WTC11 (cell line): ENCODE measurements at regions not wholly inside any gene's neighbourhood (a gene's known extent, or its start where the extent isn't known, plus 50 kb on each side); places are given as distances from the start of the nearest gene placed in this dataset.

Source experiments
- ESRRA ChIP-seq: sonication (generic); formaldehyde crosslinking; IDR thresholded peaks from 2 replicates; pipeline ENCODE4 v1.8.1; 2022; ENCODE audit warnings: mild to moderate bottlenecking, missing genetic modification reagents, borderline replicate concordance
- GABPB1 ChIP-seq: sonication (generic); formaldehyde crosslinking; IDR thresholded peaks from 2 replicates; pipeline ENCODE4 v1.8.1; 2023; ENCODE audit warnings: mild to moderate bottlenecking, missing genetic modification reagents
- MYBL2 ChIP-seq: sonication (generic); formaldehyde crosslinking; IDR thresholded peaks from 2 replicates; pipeline ENCODE4 v1.8.1; 2023; ENCODE audit warnings: mild to moderate bottlenecking, moderate library complexity, missing genetic modification reagents
- SMAD3 ChIP-seq: sonication (generic); formaldehyde crosslinking; IDR thresholded peaks from 2 replicates; pipeline ENCODE4 v1.8.0; 2022; ENCODE audit warnings: missing genetic modification reagents, mild to moderate bottlenecking, borderline replicate concordance
- SP1 ChIP-seq: sonication (generic); formaldehyde crosslinking; conservative IDR thresholded peaks from 2 replicates; pipeline ENCODE4 v1.8.1; 2022; ENCODE audit warnings: missing genetic modification reagents
- ZNF263 ChIP-seq: sonication (generic); formaldehyde crosslinking; IDR thresholded peaks from 2 replicates; pipeline ENCODE4 v1.8.1; 2022; ENCODE audit warnings: low read depth, mild to moderate bottlenecking, moderate library complexity, missing genetic modification reagents
- TF ChIP-seq, protein P1 (sequence below): fragments of 200-600 bp; IDR thresholded peaks from 2 replicates; pipeline ENCODE4 v1.8.0; 2022; ENCODE audit warnings: antibody characterized with exemption
- TF ChIP-seq, protein P2 (sequence below): sonication (generic); formaldehyde crosslinking; IDR thresholded peaks from 2 replicates; pipeline ENCODE4 v1.8.0; 2022; ENCODE audit warnings: missing genetic modification reagents
- TF ChIP-seq, protein P3 (sequence below): sonication (generic); formaldehyde crosslinking; IDR thresholded peaks from 2 replicates; pipeline ENCODE4 v1.8.1; 2023; ENCODE audit warnings: mild to moderate bottlenecking, missing genetic modification reagents, moderate library complexity
- TF ChIP-seq, protein P4 (sequence below): fragments of 250-450 bp; sonication (Bioruptor Pico); IDR thresholded peaks from 2 replicates; pipeline ENCODE4 v1.9.0; 2021; ENCODE audit warnings: mild to moderate bottlenecking
- TF ChIP-seq, protein P5 (sequence below): sonication (generic); formaldehyde crosslinking; IDR thresholded peaks from 2 replicates; pipeline ENCODE4 v1.8.0; 2022; ENCODE audit warnings: mild to moderate bottlenecking, missing genetic modification reagents

DNA sequence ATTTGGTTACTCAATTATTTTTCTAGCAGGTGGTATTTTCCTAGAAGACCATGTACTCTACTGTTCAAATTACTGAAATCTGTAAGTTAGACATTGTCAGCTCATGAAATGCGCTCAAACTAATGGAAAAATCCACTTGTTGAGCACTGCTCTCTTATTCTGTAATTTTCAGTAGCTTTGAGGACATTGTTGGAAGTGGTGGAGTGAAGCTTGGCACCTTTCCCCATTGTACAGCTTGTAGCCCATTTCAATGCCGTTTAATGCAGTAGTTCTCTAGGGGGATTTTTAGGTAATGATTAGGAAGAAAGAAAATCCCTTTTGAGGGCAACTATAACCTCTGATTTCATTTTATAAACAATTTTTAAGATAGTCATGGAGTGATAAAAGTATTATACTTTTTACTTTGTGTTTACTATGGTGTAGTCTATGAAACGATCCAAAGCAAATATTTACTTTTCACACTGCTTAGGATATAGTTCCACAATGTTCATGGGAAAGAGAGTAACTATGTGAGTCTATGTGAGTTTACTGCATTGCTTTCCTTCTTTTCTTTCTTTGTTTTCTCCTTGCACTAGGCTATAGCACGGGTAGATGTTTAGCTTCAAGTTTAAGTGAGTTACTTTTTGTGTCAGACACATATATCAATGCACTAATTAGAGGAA lies 165.8 kb upstream of the ANKH start:
- TF ChIP-seq GABPB1 (CRISPR knock-in tag) (no peak), ESRRA (CRISPR knock-in tag) (no peak), SMAD3 (CRISPR knock-in tag) (no peak), SP1 (CRISPR knock-in tag) (no peak), MYBL2 (CRISPR knock-in tag) (no peak), ZNF263 (CRISPR knock-in tag) (no peak)
- TF ChIP-seq, protein P1, sequence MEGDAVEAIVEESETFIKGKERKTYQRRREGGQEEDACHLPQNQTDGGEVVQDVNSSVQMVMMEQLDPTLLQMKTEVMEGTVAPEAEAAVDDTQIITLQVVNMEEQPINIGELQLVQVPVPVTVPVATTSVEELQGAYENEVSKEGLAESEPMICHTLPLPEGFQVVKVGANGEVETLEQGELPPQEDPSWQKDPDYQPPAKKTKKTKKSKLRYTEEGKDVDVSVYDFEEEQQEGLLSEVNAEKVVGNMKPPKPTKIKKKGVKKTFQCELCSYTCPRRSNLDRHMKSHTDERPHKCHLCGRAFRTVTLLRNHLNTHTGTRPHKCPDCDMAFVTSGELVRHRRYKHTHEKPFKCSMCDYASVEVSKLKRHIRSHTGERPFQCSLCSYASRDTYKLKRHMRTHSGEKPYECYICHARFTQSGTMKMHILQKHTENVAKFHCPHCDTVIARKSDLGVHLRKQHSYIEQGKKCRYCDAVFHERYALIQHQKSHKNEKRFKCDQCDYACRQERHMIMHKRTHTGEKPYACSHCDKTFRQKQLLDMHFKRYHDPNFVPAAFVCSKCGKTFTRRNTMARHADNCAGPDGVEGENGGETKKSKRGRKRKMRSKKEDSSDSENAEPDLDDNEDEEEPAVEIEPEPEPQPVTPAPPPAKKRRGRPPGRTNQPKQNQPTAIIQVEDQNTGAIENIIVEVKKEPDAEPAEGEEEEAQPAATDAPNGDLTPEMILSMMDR, result no peak
- TF ChIP-seq, protein P2, sequence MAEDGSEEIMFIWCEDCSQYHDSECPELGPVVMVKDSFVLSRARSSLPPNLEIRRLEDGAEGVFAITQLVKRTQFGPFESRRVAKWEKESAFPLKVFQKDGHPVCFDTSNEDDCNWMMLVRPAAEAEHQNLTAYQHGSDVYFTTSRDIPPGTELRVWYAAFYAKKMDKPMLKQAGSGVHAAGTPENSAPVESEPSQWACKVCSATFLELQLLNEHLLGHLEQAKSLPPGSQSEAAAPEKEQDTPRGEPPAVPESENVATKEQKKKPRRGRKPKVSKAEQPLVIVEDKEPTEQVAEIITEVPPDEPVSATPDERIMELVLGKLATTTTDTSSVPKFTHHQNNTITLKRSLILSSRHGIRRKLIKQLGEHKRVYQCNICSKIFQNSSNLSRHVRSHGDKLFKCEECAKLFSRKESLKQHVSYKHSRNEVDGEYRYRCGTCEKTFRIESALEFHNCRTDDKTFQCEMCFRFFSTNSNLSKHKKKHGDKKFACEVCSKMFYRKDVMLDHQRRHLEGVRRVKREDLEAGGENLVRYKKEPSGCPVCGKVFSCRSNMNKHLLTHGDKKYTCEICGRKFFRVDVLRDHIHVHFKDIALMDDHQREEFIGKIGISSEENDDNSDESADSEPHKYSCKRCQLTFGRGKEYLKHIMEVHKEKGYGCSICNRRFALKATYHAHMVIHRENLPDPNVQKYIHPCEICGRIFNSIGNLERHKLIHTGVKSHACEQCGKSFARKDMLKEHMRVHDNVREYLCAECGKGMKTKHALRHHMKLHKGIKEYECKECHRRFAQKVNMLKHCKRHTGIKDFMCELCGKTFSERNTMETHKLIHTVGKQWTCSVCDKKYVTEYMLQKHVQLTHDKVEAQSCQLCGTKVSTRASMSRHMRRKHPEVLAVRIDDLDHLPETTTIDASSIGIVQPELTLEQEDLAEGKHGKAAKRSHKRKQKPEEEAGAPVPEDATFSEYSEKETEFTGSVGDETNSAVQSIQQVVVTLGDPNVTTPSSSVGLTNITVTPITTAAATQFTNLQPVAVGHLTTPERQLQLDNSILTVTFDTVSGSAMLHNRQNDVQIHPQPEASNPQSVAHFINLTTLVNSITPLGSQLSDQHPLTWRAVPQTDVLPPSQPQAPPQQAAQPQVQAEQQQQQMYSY (CRISPR knock-in tag), result no peak
- TF ChIP-seq, protein P3, sequence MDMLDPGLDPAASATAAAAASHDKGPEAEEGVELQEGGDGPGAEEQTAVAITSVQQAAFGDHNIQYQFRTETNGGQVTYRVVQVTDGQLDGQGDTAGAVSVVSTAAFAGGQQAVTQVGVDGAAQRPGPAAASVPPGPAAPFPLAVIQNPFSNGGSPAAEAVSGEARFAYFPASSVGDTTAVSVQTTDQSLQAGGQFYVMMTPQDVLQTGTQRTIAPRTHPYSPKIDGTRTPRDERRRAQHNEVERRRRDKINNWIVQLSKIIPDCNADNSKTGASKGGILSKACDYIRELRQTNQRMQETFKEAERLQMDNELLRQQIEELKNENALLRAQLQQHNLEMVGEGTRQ (CRISPR knock-in tag), result no peak
- TF ChIP-seq, protein P4, sequence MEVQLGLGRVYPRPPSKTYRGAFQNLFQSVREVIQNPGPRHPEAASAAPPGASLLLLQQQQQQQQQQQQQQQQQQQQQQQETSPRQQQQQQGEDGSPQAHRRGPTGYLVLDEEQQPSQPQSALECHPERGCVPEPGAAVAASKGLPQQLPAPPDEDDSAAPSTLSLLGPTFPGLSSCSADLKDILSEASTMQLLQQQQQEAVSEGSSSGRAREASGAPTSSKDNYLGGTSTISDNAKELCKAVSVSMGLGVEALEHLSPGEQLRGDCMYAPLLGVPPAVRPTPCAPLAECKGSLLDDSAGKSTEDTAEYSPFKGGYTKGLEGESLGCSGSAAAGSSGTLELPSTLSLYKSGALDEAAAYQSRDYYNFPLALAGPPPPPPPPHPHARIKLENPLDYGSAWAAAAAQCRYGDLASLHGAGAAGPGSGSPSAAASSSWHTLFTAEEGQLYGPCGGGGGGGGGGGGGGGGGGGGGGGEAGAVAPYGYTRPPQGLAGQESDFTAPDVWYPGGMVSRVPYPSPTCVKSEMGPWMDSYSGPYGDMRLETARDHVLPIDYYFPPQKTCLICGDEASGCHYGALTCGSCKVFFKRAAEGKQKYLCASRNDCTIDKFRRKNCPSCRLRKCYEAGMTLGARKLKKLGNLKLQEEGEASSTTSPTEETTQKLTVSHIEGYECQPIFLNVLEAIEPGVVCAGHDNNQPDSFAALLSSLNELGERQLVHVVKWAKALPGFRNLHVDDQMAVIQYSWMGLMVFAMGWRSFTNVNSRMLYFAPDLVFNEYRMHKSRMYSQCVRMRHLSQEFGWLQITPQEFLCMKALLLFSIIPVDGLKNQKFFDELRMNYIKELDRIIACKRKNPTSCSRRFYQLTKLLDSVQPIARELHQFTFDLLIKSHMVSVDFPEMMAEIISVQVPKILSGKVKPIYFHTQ (CRISPR knock-in tag), result no peak
- TF ChIP-seq, protein P5, sequence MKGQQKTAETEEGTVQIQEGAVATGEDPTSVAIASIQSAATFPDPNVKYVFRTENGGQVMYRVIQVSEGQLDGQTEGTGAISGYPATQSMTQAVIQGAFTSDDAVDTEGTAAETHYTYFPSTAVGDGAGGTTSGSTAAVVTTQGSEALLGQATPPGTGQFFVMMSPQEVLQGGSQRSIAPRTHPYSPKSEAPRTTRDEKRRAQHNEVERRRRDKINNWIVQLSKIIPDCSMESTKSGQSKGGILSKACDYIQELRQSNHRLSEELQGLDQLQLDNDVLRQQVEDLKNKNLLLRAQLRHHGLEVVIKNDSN (CRISPR knock-in tag), result no peak
